ENCODE measurements at regions not wholly inside any gene's neighbourhood (a gene's known extent, or its start where the extent isn't known, plus 50 kb on each side); places are given as distances from the start of the nearest gene placed in this dataset.

GRCh38 chr17:14458724-14459123, 157.8 kb downstream of the HS3ST3B1 start:
- Mint-ChIP-seq H3K27me3 (peaks cover 23% of the 10 kb centered on the region), H3K4me3 (no peak overlapping the region), H3K36me3 (ENCODE audit: low read depth) (no peaks in the 10 kb centered on the region), H3K27ac (no peak overlapping the region), H3K4me1 (peaks cover 8% of the 10 kb centered on the region), H3K9me3 (no peaks in the 10 kb centered on the region)
- TF ChIP-seq CTCF (IDR thresholded peaks at IDR 0.05): no peak
- intact Hi-C loops (cut with micrococcal nuclease): no loop called here
- CTCF ChIA-PET: no interaction called here
- no peak for DNase-seq
- POLR2A ChIA-PET: no interaction called here
- no peak for ATAC-seq (ENCODE audit: low read depth)

DNA sequence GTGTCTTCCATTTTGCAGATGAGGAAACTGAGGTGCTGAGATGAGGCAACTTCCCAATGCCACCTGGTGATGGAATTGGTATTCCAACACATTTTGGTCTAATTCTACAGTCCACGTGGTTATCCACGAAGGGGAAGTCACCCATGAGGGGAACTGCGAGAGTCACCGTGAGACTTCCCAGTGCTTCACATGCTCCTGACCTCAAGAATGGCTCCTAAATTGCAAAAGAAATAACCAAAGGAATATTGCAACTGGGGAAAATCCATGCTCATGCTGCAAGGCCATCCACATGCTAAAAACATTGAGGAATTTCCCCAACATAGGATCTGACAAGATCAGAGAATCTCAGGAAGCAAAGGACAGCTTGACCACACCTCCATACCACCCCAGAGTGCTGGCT, 153.9 kb downstream of the HS3ST3B1 start:
- no peaks in the 10 kb centered on the region for H3K36me3 Mint-ChIP-seq (ENCODE audit: low read depth)
- H3K4me3 Mint-ChIP-seq: no peak overlapping the region
- POLR2A ChIA-PET: no interaction called here

GRCh38 chr17:14452856-14453255, 152.0 kb downstream of the HS3ST3B1 start:
- H3K4me3 Mint-ChIP-seq: no peak overlapping the region

More for the DNA sequence above, 153.9 kb downstream of the HS3ST3B1 start:
- CTCF ChIA-PET: no interaction called here
- no peak overlapping the region for H3K27ac Mint-ChIP-seq
- peaks cover 6% of the 10 kb centered on the region for H3K4me1 Mint-ChIP-seq
- DNase-seq (no peak), ATAC-seq (ENCODE audit: low read depth) (no peak)
- H3K9me3 Mint-ChIP-seq: no peaks in the 10 kb centered on the region
- intact Hi-C loops (cut with micrococcal nuclease): no loop called here
- no peak for TF ChIP-seq CTCF (IDR thresholded peaks at IDR 0.05)
- H3K27me3 Mint-ChIP-seq: peaks cover 16% of the 10 kb centered on the region

GRCh38 chr17:14451729-14452191, 150.9 kb downstream of the HS3ST3B1 start:
- CTCF ChIA-PET: no interaction called here

More at GRCh38 chr17:14452856-14453255, 152.0 kb downstream of the HS3ST3B1 start:
- H3K4me1 Mint-ChIP-seq: peaks cover 6% of the 10 kb centered on the region
- intact Hi-C loops (cut with micrococcal nuclease): no loop called here
- ChIA-PET POLR2A (no interaction called here), CTCF (no interaction called here)
- DNase-seq: no peak
- no peak overlapping the region for H3K27ac Mint-ChIP-seq
- TF ChIP-seq CTCF (IDR thresholded peaks at IDR 0.05): no peak
- H3K27me3 Mint-ChIP-seq: peaks cover 8% of the 10 kb centered on the region
- no peaks in the 10 kb centered on the region for H3K36me3 Mint-ChIP-seq (ENCODE audit: low read depth)
- no peak for ATAC-seq (ENCODE audit: low read depth)
- H3K9me3 Mint-ChIP-seq: no peaks in the 10 kb centered on the region

DNA sequence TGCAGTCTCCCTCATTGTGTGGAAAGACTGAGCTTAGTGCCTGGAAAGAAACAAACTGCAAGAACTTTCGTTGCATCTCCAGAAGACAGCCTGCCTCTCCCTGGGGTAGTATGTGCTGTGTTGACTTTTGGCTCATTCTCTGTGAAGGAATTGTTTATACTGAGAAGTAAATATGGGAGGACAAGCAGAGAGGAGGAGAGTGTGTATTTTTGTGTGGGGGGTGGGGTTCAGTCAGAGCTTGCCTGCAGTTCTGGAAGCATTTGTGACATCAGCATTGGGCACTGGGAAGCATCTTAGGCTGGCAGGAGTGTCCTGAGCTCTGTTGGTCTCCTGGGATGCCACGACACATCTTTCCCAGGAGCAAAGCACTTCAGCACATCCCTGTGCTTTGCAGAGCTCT, 147.9 kb downstream of the HS3ST3B1 start:
- Mint-ChIP-seq H3K27ac (no peak overlapping the region), H3K27me3 (peaks cover 5% of the 10 kb centered on the region), H3K9me3 (no peaks in the 10 kb centered on the region), H3K36me3 (ENCODE audit: low read depth) (no peaks in the 10 kb centered on the region), H3K4me3 (no peak overlapping the region), H3K4me1 (peaks cover 24% of the 10 kb centered on the region)
- no peak for TF ChIP-seq CTCF (IDR thresholded peaks at IDR 0.05)
- ATAC-seq (ENCODE audit: low read depth): no peak
- POLR2A ChIA-PET: no interaction called here
- intact Hi-C loops (cut with micrococcal nuclease): no loop called here
- DNase-seq: no peak
- CTCF ChIA-PET: no interaction called here

More at GRCh38 chr17:14451729-14452191, 150.9 kb downstream of the HS3ST3B1 start:
- no peak for ATAC-seq (ENCODE audit: low read depth)
- DNase-seq: no peak
- peaks cover 2% of the 10 kb centered on the region for H3K27me3 Mint-ChIP-seq
- intact Hi-C loops (cut with micrococcal nuclease): no loop called here
- POLR2A ChIA-PET: no interaction called here
- no peak overlapping the region for H3K27ac Mint-ChIP-seq
- no peak for TF ChIP-seq CTCF (IDR thresholded peaks at IDR 0.05)
- peaks cover 15% of the 10 kb centered on the region for H3K4me1 Mint-ChIP-seq
- H3K9me3 Mint-ChIP-seq: no peaks in the 10 kb centered on the region
- H3K4me3 Mint-ChIP-seq: no peak overlapping the region
- no peaks in the 10 kb centered on the region for H3K36me3 Mint-ChIP-seq (ENCODE audit: low read depth)

Data from activated B cell treated with CpG ODN at 0.5 μM for 24 hours (primary cell).